Spleen (tissue), 11 donors: ENCODE measurements at regions not wholly inside any gene's neighbourhood (a gene's known extent, or its start where the extent isn't known, plus 50 kb on each side); places are given as distances from the start of the nearest gene placed in this dataset.

Source experiments
- DNase-seq: peaks from one replicate; pipeline ENCODE4 v3.0.0-alpha.2; 2020
- H3K27ac ChIP-seq, 8 donors: fragments of 200-600 bp; sonication (generic) in 7 of 8; 1 replicate in 4 of 8; 2 replicates in 4 of 8; pipeline versions ENCODE4 v1.5.0 to v1.8.0; 2016 to 2021; ENCODE audit warnings: inconsistent platforms in 4 of 8, mild to moderate bottlenecking in 4 of 8, moderate library complexity in 1 of 8
- H3K27me3 ChIP-seq, 7 donors: fragments of 200-600 bp; sonication (generic) in 6 of 7; replicated peaks in 1 of 7; 1 replicate in 4 of 7; 2 replicates in 3 of 7; pipeline versions ENCODE4 v1.5.0 to v1.8.0; 2016 to 2021; ENCODE audit warnings: inconsistent platforms in 3 of 7, mild to moderate bottlenecking in 1 of 7
- H3K36me3 ChIP-seq, 6 donors: fragments of 200-600 bp; sonication (generic) in 5 of 6; 1 replicate in 4 of 6; 2 replicates in 2 of 6; pipeline versions ENCODE4 v1.5.0 to v1.8.0; 2016 to 2021; ENCODE audit warnings: inconsistent platforms in 2 of 6
- H3K4me1 ChIP-seq, 6 donors: fragments of 200-600 bp; sonication (generic) in 5 of 6; 1 replicate in 3 of 6; 2 replicates in 3 of 6; pipeline versions ENCODE4 v1.5.0 to v1.8.0; 2016 to 2021; ENCODE audit warnings: inconsistent platforms in 3 of 6
- H3K4me3 ChIP-seq, 8 donors: fragments of 200-600 bp; sonication (generic) in 7 of 8; 1 replicate in 4 of 8; 2 replicates in 4 of 8; pipeline versions ENCODE4 v1.5.0 to v1.8.0; 2016 to 2021; ENCODE audit warnings: inconsistent platforms in 4 of 8, mild to moderate bottlenecking in 4 of 8, moderate library complexity in 2 of 8
- H3K9me3 ChIP-seq, 8 donors: fragments of 200-600 bp; sonication (generic) in 7 of 8; 1 replicate in 4 of 8; 2 replicates in 4 of 8; pipeline versions ENCODE4 v1.5.0 to v1.8.0; 2016 to 2021; ENCODE audit warnings: inconsistent platforms in 4 of 8
- CTCF ChIP-seq, 11 experiments: fragments of 200-600 bp in 7 of 11; fragments of 450-650 bp in 4 of 11; sonication (generic) in 4 of 11; IDR thresholded peaks in 8 of 11; conservative IDR thresholded peaks in 3 of 11; 1 replicate in 7 of 11; 2 replicates in 4 of 11; pipeline versions ENCODE4 v1.4.0 to v1.8.0; 2016 to 2021; ENCODE audit warnings: antibody characterized with exemption in 11 of 11, inconsistent platforms in 4 of 11, mild to moderate bottlenecking in 1 of 11
- POLR2A ChIP-seq, 3 donors: fragments of 450-650 bp; IDR thresholded peaks; one replicate each; pipeline ENCODE4 v1.5.1; 2017; ENCODE audit warnings: antibody characterized with exemption in 3 of 3, mild to moderate bottlenecking in 1 of 3
- POLR2AphosphoS5 ChIP-seq, 3 donors: sonication (generic); formaldehyde crosslinking; IDR thresholded peaks; one replicate each; pipeline ENCODE4 v1.5.1; 2017; ENCODE audit warnings: antibody characterized with exemption in 3 of 3
- WGBS, 5 donors: extraction: QIAGEN DNeasy Blood & Tissue Kit in 3 of 5; methylation state at CpG; one replicate each; pipeline versions ENCODE4 v1.1.5 to v1.1.7; 2013 to 2018; 5-methylcytosine and 5-hydroxymethylcytosine counted together
- intact Hi-C: fragments of 100-400 bp; cut with DNase I; formaldehyde crosslinking; loops from one replicate; pipeline ENCODE4 v1.15.0; 2023; ENCODE audit warnings: low total_unique reads
- donor health status: healthy with polysubstance abuse.
- donor health status: DM: no; HTN: no; CAD: no; lungs with moderate emphysema.
- donor health status: DM: no; HTN: no; CAD: no.
- donor health status: Bipolar disorder and iron deficiency.
- donor health status: healthy.
- donor health status: DM: no; HTN: no; CAD: no.
- donor health status: DM: yes; HTN: yes; CAD: no.

DNA sequence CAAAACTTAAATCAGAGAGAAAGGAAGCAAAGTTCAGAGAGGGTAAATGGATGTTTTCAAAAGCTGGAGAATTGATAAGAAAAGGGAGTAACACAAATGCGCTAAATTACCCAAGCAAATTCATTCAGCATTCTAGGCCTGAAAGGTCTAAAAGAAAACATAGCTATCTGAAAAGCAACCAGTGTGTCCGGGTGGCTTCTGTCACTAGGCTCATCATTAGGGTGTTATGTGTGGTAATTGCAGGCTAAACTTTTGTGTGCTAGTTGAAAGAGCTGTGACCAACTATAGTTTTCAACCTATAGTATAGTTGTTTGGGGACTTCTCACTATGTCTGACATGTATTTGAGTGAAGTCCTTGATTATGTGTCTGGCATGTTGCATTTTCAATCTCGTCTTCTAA is 839.6 kb upstream of the ZEB2 start:
- H3K4me1 ChIP-seq: no peaks in the 10 kb centered on the region
- no peak overlapping the region for H3K4me3 ChIP-seq
- no peaks in the 10 kb centered on the region for H3K27me3 ChIP-seq
- H3K36me3 ChIP-seq: no peaks in the 10 kb centered on the region
- H3K9me3 ChIP-seq: no peaks in the 10 kb centered on the region
- intact Hi-C loops: no loop called here
- H3K27ac ChIP-seq: no peak overlapping the region
- DNase-seq: no peak
- TF ChIP-seq CTCF (IDR thresholded peaks at IDR 0.05 in 8 of 11, conservative IDR thresholded peaks at IDR 0.05 in 3 of 11): no peak
- no peak for TF ChIP-seq POLR2A (IDR thresholded peaks at IDR 0.05)
- no peak for TF ChIP-seq POLR2AphosphoS5 (IDR thresholded peaks at IDR 0.05)
- WGBS, 5 donors: 88 to 96% (median 91%) methylated on average over 3 of the region's 3 CpGs

DNA sequence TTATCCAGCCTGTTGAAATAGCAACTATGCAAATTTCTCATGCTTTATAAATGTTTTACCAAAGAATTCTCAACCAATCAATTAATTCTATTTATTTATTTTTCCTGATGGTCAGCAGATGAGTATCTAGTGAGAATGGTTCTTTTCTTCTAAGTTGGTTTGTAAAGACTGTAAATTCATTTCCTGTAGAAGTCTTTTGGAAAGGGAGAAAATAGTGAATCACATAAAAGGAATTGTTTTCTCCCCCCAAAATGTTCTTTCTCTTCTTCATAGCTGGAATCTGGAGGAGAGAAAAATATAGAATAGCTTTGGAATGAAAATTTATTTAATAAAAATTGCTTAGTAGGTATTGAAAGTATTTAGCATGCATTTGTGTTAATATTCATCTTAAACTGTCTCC is 836.1 kb upstream of the ZEB2 start:
- intact Hi-C loops: no loop called here
- DNase-seq: no peak
- no peak overlapping the region for H3K27ac ChIP-seq
- no peaks in the 10 kb centered on the region for H3K4me1 ChIP-seq
- no peaks in the 10 kb centered on the region for H3K9me3 ChIP-seq
- H3K4me3 ChIP-seq: no peak overlapping the region
- H3K36me3 ChIP-seq: no peaks in the 10 kb centered on the region
- TF ChIP-seq CTCF (IDR thresholded peaks at IDR 0.05 in 8 of 11, conservative IDR thresholded peaks at IDR 0.05 in 3 of 11): no peak
- TF ChIP-seq POLR2AphosphoS5 (IDR thresholded peaks at IDR 0.05): no peak
- no peak for TF ChIP-seq POLR2A (IDR thresholded peaks at IDR 0.05)
- no peaks in the 10 kb centered on the region for H3K27me3 ChIP-seq

DNA sequence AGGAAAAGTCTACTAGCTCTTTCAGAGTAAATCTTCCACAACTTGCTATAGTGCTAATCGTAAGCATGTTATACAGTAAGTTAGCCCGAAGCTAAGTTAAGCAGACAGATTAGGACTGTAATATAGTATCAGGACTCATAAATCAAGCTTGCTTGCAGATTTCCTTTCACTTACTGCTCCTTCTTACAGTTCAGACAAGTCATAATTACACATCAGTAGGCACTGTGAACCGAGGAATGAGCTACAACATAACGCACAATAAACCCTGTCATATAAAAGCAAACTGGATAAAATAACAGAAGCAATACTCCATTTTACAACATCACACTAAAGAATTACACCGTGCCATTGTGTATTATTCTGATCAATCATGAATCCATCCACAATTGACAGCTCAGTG is 832.6 kb upstream of the ZEB2 start:
- Histone ChIP-seq H3K4me1 (no peaks in the 10 kb centered on the region), H3K4me3 (no peak overlapping the region), H3K36me3 (no peaks in the 10 kb centered on the region), H3K27ac (no peak overlapping the region), H3K9me3 (no peaks in the 10 kb centered on the region), H3K27me3 (no peaks in the 10 kb centered on the region)
- TF ChIP-seq POLR2A (IDR thresholded peaks at IDR 0.05): no peak
- TF ChIP-seq POLR2AphosphoS5 (IDR thresholded peaks at IDR 0.05): no peak
- no peak for TF ChIP-seq CTCF (IDR thresholded peaks at IDR 0.05 in 8 of 11, conservative IDR thresholded peaks at IDR 0.05 in 3 of 11)
- intact Hi-C loops: no loop called here
- 88 to 94% (median 90%) methylated on average over 5 of the region's 5 CpGs for WGBS, 5 donors
- no peak for DNase-seq

DNA sequence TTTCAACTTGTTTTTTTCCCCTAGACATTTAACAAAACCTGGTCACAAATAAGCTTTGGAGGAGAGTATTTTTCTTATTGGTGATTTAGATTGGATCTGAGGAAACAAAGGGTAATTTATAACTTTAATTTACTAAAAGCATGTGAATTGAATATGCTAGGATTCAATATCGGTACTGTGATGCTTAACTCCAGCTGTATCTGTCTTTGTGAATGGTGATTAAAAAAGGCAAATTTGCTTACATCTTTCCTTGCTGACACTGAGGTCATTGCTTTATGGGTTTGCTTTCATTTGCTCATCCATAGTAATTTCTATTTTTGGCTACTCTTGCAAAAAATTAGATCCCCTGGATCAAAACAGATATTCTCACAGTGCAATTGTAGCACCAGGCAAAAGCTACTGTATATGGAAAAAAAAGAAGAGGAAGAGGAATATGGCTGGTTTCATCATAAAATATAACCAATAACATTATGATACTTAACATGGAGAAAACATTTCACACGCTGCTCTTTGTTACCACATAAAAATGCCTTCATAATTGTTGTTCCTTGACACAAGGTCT is 832.0 kb upstream of the ZEB2 start:
- no peak for DNase-seq
- Histone ChIP-seq H3K27me3 (no peaks in the 10 kb centered on the region), H3K36me3 (no peaks in the 10 kb centered on the region), H3K4me1 (no peaks in the 10 kb centered on the region), H3K4me3 (no peak overlapping the region), H3K9me3 (no peaks in the 10 kb centered on the region), H3K27ac (no peak overlapping the region)
- WGBS, 5 donors: 90 to 96% (median 93%) methylated on average over 2 of the region's 2 CpGs
- intact Hi-C loops: no loop called here
- no peak for TF ChIP-seq POLR2AphosphoS5 (IDR thresholded peaks at IDR 0.05)

DNA sequence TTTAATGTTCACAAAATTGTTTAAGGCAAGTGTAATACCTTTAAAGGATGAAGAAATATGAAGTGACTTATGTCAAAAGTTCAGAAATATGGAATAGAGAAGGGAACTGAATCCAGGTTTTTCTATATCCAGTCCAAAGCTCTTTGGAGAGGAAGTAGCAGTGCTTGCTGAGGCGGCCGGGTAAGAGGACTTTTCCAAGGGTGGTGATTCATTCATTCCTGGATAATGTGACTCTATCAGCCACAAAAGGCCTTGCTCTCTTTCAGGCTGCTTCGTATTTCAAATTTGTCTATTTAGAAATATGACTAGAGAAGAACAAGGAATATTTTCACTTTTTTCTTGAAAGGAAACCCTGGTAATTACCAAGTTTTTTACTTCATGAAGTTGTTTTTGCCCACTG is 830.1 kb upstream of the ZEB2 start:
- H3K9me3 ChIP-seq: no peaks in the 10 kb centered on the region
- H3K4me3 ChIP-seq: no peak overlapping the region
- intact Hi-C loops: no loop called here
- H3K36me3 ChIP-seq: no peaks in the 10 kb centered on the region
- DNase-seq: no peak
- H3K4me1 ChIP-seq: no peaks in the 10 kb centered on the region
- no peak overlapping the region for H3K27ac ChIP-seq
- TF ChIP-seq POLR2AphosphoS5 (IDR thresholded peaks at IDR 0.05): no peak
- no peak for TF ChIP-seq POLR2A (IDR thresholded peaks at IDR 0.05)
- no peak for TF ChIP-seq CTCF (IDR thresholded peaks at IDR 0.05 in 8 of 11, conservative IDR thresholded peaks at IDR 0.05 in 3 of 11)
- 74 to 94% (median 89%) methylated on average over 3 of the region's 3 CpGs for WGBS, 5 donors
- no peaks in the 10 kb centered on the region for H3K27me3 ChIP-seq
